ENCODE measurements at regions not wholly inside any gene's neighbourhood (a gene's known extent, or its start where the extent isn't known, plus 50 kb on each side); places are given as distances from the start of the nearest gene placed in this dataset.

GRCh38 chr10:118922226-118922625, 107.3 kb upstream of the NANOS1 start:
- TF ChIP-seq POLR2A (IDR thresholded peaks at IDR 0.05) (no peak), CTCF (IDR thresholded peaks at IDR 0.05 in 4 of 5, conservative IDR thresholded peaks at IDR 0.05 in 1 of 5) (no peak)
- DNase-seq (no peak), ATAC-seq (no peak)
- Histone ChIP-seq H3K27me3 (no peaks in the 10 kb centered on the region), H3K36me3 (no peaks in the 10 kb centered on the region), H3K4me1 (no peaks in the 10 kb centered on the region), H3K9me3 (no peaks in the 10 kb centered on the region), H3K27ac (no peak overlapping the region), H3K4me3 (no peak overlapping the region)
- in situ Hi-C loops (cut with MboI; ENCODE audit: low sequenced_read_pairs in 4 of 4) (no loop called here), intact Hi-C loops (cut with DNase I; ENCODE audit: low total_unique reads) (no loop called here)

- intact Hi-C loops (cut with DNase I; ENCODE audit: low total_unique reads), result no loop called here
- no peak for DNase-seq
- in situ Hi-C loops (cut with MboI; ENCODE audit: low sequenced_read_pairs in 4 of 4), result no loop called here
Observed at GRCh38 chr10:118922972-118923371, 106.5 kb upstream of the NANOS1 start.

GRCh38 chr10:118924493-118924892, 105.0 kb upstream of the NANOS1 start:
- intact Hi-C loops (cut with DNase I; ENCODE audit: low total_unique reads) (no loop called here), in situ Hi-C loops (cut with MboI; ENCODE audit: low sequenced_read_pairs in 4 of 4) (no loop called here)
- TF ChIP-seq CTCF (IDR thresholded peaks at IDR 0.05 in 4 of 5, conservative IDR thresholded peaks at IDR 0.05 in 1 of 5) (no peak), POLR2A (IDR thresholded peaks at IDR 0.05) (no peak)
- Histone ChIP-seq H3K27me3 (no peaks in the 10 kb centered on the region), H3K4me3 (no peak overlapping the region), H3K27ac (no peak overlapping the region), H3K36me3 (no peaks in the 10 kb centered on the region), H3K4me1 (no peaks in the 10 kb centered on the region), H3K9me3 (no peaks in the 10 kb centered on the region)
- ATAC-seq (no peak), DNase-seq (no peak)

More at GRCh38 chr10:118922972-118923371, 106.5 kb upstream of the NANOS1 start:
- H3K9me3 ChIP-seq, result no peaks in the 10 kb centered on the region
- no peak overlapping the region for H3K4me3 ChIP-seq
- TF ChIP-seq POLR2A (IDR thresholded peaks at IDR 0.05) (no peak), CTCF (IDR thresholded peaks at IDR 0.05 in 4 of 5, conservative IDR thresholded peaks at IDR 0.05 in 1 of 5) (no peak)
- no peak for ATAC-seq
- no peak overlapping the region for H3K27ac ChIP-seq
- no peaks in the 10 kb centered on the region for H3K27me3 ChIP-seq
- H3K36me3 ChIP-seq, result no peaks in the 10 kb centered on the region
- no peaks in the 10 kb centered on the region for H3K4me1 ChIP-seq

- intact Hi-C loops (cut with DNase I; ENCODE audit: low total_unique reads), result no loop called here
- in situ Hi-C loops (cut with MboI; ENCODE audit: low sequenced_read_pairs in 4 of 4), result no loop called here
- DNase-seq (no peak), ATAC-seq (no peak)
- TF ChIP-seq POLR2A (IDR thresholded peaks at IDR 0.05) (no peak), CTCF (IDR thresholded peaks at IDR 0.05 in 4 of 5, conservative IDR thresholded peaks at IDR 0.05 in 1 of 5) (no peak)
- no peak overlapping the region for H3K27ac ChIP-seq
- H3K9me3 ChIP-seq, result no peaks in the 10 kb centered on the region
- no peaks in the 10 kb centered on the region for H3K27me3 ChIP-seq
- no peaks in the 10 kb centered on the region for H3K4me1 ChIP-seq
- H3K36me3 ChIP-seq, result no peaks in the 10 kb centered on the region
- no peak overlapping the region for H3K4me3 ChIP-seq
Observed at GRCh38 chr10:118925404-118926071, 104.0 kb upstream of the NANOS1 start.

GRCh38 chr10:118926072-118926417, 103.5 kb upstream of the NANOS1 start:
- in situ Hi-C loops (cut with MboI; ENCODE audit: low sequenced_read_pairs in 4 of 4) (no loop called here), intact Hi-C loops (cut with DNase I; ENCODE audit: low total_unique reads) (no loop called here)
- no peak for ATAC-seq

More at GRCh38 chr10:118926072-118926417, 103.5 kb upstream of the NANOS1 start:
- Histone ChIP-seq H3K27me3 (no peaks in the 10 kb centered on the region), H3K36me3 (no peaks in the 10 kb centered on the region), H3K4me3 (no peak overlapping the region), H3K4me1 (no peaks in the 10 kb centered on the region), H3K27ac (no peak overlapping the region), H3K9me3 (no peaks in the 10 kb centered on the region)
- no peak for DNase-seq
- TF ChIP-seq CTCF (IDR thresholded peaks at IDR 0.05 in 4 of 5, conservative IDR thresholded peaks at IDR 0.05 in 1 of 5), result no peak
- TF ChIP-seq POLR2A (IDR thresholded peaks at IDR 0.05), result no peak

All from gastrocnemius medialis (tissue), 4 donors.